ENCODE measurements at regions not wholly inside any gene's neighbourhood (a gene's known extent, or its start where the extent isn't known, plus 50 kb on each side); places are given as distances from the start of the nearest gene placed in this dataset.

GRCh38 chr6:96276305-96276704 is 245.3 kb upstream of the UFL1 start:
- ChIA-PET POLR2A (no interaction called here), CTCF (no interaction called here)
- Histone ChIP-seq H3K4me2 (ENCODE audit: insufficient read depth, low read length) (no peak overlapping the region), H3K9ac (replicated peaks; ENCODE audit: extremely low read depth, insufficient read depth, low read length) (no peak overlapping the region), H3K9me1 (replicated peaks; ENCODE audit: control insufficient read depth, extremely low read depth, insufficient read depth, low read length) (no peaks in the 10 kb centered on the region), H3K4me3 (replicated peaks in 1 of 3; ENCODE audit: insufficient read depth in 1 of 3, low read depth in 1 of 3, low read length in 3 of 3) (no peak overlapping the region), H3K36me3 (ENCODE audit: control insufficient read depth in 2 of 2, extremely low read depth in 1 of 2, insufficient read depth in 2 of 2, low read length in 2 of 2) (no peaks in the 10 kb centered on the region), H3K79me2 (ENCODE audit: control insufficient read depth, insufficient read depth, low read length) (no peaks in the 10 kb centered on the region), H3K9me3 (replicated peaks; ENCODE audit: control insufficient read depth, insufficient read depth, low read length) (peaks cover 10% of the 10 kb centered on the region), H2AFZ (ENCODE audit: low read depth, low read length) (no peak overlapping the region), H3K4me1 (ENCODE audit: control insufficient read depth, extremely low read depth, insufficient read depth, low read length) (no peaks in the 10 kb centered on the region), H4K20me1 (replicated peaks; ENCODE audit: control insufficient read depth, extremely low read depth, insufficient read depth, low read length) (no peaks in the 10 kb centered on the region), H3K27me3 (ENCODE audit: control insufficient read depth in 2 of 2, insufficient read depth in 2 of 2, low read length in 2 of 2) (no peaks in the 10 kb centered on the region), H3K27ac (ENCODE audit: insufficient read depth, low read depth, low read length) (no peak overlapping the region)
- BruUV-seq (replicated peaks): no TSS peak
- no peak for DNase-seq (ENCODE audit: low read depth, low spot score)
- TF ChIP-seq MYC (IDR thresholded peaks at IDR 0.05; ENCODE audit: low read depth, low read length) (no peak), POLR2AphosphoS5 (IDR thresholded peaks at IDR 0.05; ENCODE audit: insufficient read depth, low read depth, low read length) (no peak), POLR2A (IDR thresholded peaks at IDR 0.05; ENCODE audit: low read depth, low read length) (no peak), FOS (IDR thresholded peaks at IDR 0.05; ENCODE audit: borderline replicate concordance, insufficient read depth, low read length) (no peak), MAX (IDR thresholded peaks at IDR 0.05; ENCODE audit: insufficient read depth, insufficient read length) (no peak), GATA2 (IDR thresholded peaks at IDR 0.05; ENCODE audit: insufficient read depth, insufficient read length, low read depth, low read length) (no peak)
- intact Hi-C loops (cut with micrococcal nuclease): no loop called here
- no peak for FAIRE-seq
- dilution Hi-C loops (cut with MboI; ENCODE audit: extremely low pct_ligation_motif_present, low sequenced_read_pairs): no loop called here

- DNase-seq (ENCODE audit: low read depth, low spot score) (no peak), FAIRE-seq (no peak)
- POLR2A ChIA-PET: no interaction called here
- TF ChIP-seq GATA2 (IDR thresholded peaks at IDR 0.05; ENCODE audit: insufficient read depth, insufficient read length, low read depth, low read length) (no peak), MAX (IDR thresholded peaks at IDR 0.05; ENCODE audit: insufficient read depth, insufficient read length) (no peak), MYC (IDR thresholded peaks at IDR 0.05; ENCODE audit: low read depth, low read length) (no peak), JUN (IDR thresholded peaks at IDR 0.05; ENCODE audit: borderline replicate concordance, insufficient read depth, insufficient read length, low read depth) (no peak), FOS (IDR thresholded peaks at IDR 0.05; ENCODE audit: borderline replicate concordance, insufficient read depth, low read length) (no peak), POLR2A (IDR thresholded peaks at IDR 0.05; ENCODE audit: low read depth, low read length) (no peak), POLR2AphosphoS5 (IDR thresholded peaks at IDR 0.05; ENCODE audit: insufficient read depth, low read depth, low read length) (no peak), EZH2 (IDR thresholded peaks at IDR 0.05; ENCODE audit: borderline replicate concordance, low read depth, low read length, severe bottlenecking) (no peak), CTCF (IDR thresholded peaks at IDR 0.05; ENCODE audit: extremely low read depth in 1 of 2, insufficient read depth in 1 of 2, low read depth in 1 of 2, low read length in 2 of 2) (no peak)
- H3K79me2 ChIP-seq (ENCODE audit: control insufficient read depth, insufficient read depth, low read length): no peaks in the 10 kb centered on the region
- CTCF ChIA-PET: no interaction called here
- no TSS peak for BruUV-seq (replicated peaks)
- H2AFZ ChIP-seq (ENCODE audit: low read depth, low read length): no peak overlapping the region
- no peaks in the 10 kb centered on the region for H3K27me3 ChIP-seq (ENCODE audit: control insufficient read depth in 2 of 2, insufficient read depth in 2 of 2, low read length in 2 of 2)
- H3K27ac ChIP-seq (ENCODE audit: insufficient read depth, low read depth, low read length): no peak overlapping the region
- peaks cover 10% of the 10 kb centered on the region for H3K9me3 ChIP-seq (replicated peaks; ENCODE audit: control insufficient read depth, insufficient read depth, low read length)
- no peaks in the 10 kb centered on the region for H4K20me1 ChIP-seq (replicated peaks; ENCODE audit: control insufficient read depth, extremely low read depth, insufficient read depth, low read length)
- no peak overlapping the region for H3K4me3 ChIP-seq (replicated peaks in 1 of 3; ENCODE audit: insufficient read depth in 1 of 3, low read depth in 1 of 3, low read length in 3 of 3)
- H3K9me1 ChIP-seq (replicated peaks; ENCODE audit: control insufficient read depth, extremely low read depth, insufficient read depth, low read length): no peaks in the 10 kb centered on the region
- no peaks in the 10 kb centered on the region for H3K4me1 ChIP-seq (ENCODE audit: control insufficient read depth, extremely low read depth, insufficient read depth, low read length)
- dilution Hi-C loops (cut with MboI; ENCODE audit: extremely low pct_ligation_motif_present, low sequenced_read_pairs) (no loop called here), intact Hi-C loops (cut with micrococcal nuclease) (no loop called here)
- no peaks in the 10 kb centered on the region for H3K36me3 ChIP-seq (ENCODE audit: control insufficient read depth in 2 of 2, extremely low read depth in 1 of 2, insufficient read depth in 2 of 2, low read length in 2 of 2)
- no peak overlapping the region for H3K4me2 ChIP-seq (ENCODE audit: insufficient read depth, low read length)
- no peak overlapping the region for H3K9ac ChIP-seq (replicated peaks; ENCODE audit: extremely low read depth, insufficient read depth, low read length)
Measured at GRCh38 chr6:96276856-96277255, 244.8 kb upstream of the UFL1 start.
